GM19397 (cell line): ENCODE measurements at regions not wholly inside any gene's neighbourhood (a gene's known extent, or its start where the extent isn't known, plus 50 kb on each side); places are given as distances from the start of the nearest gene placed in this dataset.
"Not testable (repeated sequence)": the region's sequence is repeated elsewhere in the genome, so short reads cannot be mapped to it uniquely, and the experiment has no call there.

Experiments used
- ATAC-seq: cut with Tn5 transposase; IDR thresholded peaks from one replicate; pipeline ENCODE4 v1.9.1; 2021; ENCODE audit warnings: mild to moderate bottlenecking, moderate library complexity; ENCODE audit not compliant: unreplicated experiment

- ATAC-seq = no peak
Measured at GRCh38 chr11:13166036-13166435, 111.6 kb upstream of the BMAL1 start.

- no peak for ATAC-seq
Measured at GRCh38 chr11:13168271-13168670, 109.3 kb upstream of the BMAL1 start.

GRCh38 chr11:13169709-13170108 lies 107.9 kb upstream of the BMAL1 start:
- ATAC-seq = no peak

GRCh38 chr11:13174090-13174489 lies 103.5 kb upstream of the BMAL1 start:
- no peak for ATAC-seq

GRCh38 chr11:13183094-13183825 lies 94.3 kb upstream of the BMAL1 start:
- ATAC-seq = no peak

DNA sequence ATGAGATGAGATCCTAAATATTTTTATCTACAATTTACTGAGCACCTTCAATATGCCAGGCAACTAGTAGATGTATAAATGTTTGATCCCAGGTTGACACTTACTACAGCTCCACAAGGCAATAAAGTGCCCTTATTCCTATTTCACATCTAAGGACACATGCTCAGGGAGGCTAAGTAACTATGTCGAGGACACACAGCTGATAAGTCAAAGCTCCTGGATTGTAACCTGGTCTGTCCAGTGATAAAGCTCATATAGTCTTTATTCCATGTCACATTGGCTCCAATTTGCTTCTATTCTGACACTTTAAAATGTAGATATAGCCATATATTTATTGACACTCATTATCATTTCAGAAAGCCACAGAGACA lies 93.8 kb upstream of the BMAL1 start:
- no peak for ATAC-seq

DNA sequence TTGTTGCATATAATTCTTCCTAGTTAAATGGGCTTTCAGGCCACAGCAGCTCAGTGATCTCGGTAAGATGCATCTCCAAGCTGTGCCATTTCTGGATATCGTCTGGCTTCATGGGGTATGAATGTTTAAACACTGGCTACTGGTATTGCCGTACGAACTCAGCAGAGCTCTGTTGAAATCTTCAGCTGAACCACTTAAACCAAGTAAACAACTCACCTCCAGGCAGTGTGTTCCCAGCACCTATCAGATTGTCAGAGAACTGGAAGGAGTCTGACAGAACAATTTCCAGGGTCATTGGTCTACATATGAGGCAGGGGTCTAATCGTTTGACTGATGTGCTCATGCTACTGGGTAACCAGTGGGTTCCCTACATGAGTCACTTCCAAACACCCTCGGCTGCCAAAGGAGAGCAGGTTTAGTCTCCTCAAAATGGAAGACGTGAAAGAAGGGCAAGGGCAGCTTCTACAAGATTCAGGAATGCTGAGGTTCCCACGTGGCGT lies 93.2 kb upstream of the BMAL1 start:
- no peak for ATAC-seq

GRCh38 chr11:13188179-13188578 lies 89.4 kb upstream of the BMAL1 start:
- ATAC-seq = no peak

GRCh38 chr11:13189561-13190426 lies 87.8 kb upstream of the BMAL1 start:
- ATAC-seq = no peak

DNA sequence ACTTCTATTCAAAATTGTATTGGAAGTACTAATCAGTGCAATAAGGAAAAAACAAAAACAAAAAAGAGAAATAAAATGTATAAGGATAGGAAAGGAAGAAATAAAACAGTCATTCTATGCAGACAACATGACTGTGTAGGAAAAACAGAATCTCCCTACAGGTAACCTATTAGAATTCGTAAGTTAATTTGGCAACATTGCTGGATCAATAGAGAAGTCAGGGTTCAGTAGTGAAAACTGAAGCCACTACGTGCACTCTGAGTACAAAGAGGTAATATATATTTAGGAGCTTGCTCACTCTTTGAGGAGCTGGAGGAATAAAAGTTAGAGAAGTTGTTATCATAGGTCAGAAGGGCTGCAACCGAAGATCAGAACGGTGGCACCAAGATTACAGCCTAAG lies 84.0 kb upstream of the BMAL1 start:
- ATAC-seq = no peak

DNA sequence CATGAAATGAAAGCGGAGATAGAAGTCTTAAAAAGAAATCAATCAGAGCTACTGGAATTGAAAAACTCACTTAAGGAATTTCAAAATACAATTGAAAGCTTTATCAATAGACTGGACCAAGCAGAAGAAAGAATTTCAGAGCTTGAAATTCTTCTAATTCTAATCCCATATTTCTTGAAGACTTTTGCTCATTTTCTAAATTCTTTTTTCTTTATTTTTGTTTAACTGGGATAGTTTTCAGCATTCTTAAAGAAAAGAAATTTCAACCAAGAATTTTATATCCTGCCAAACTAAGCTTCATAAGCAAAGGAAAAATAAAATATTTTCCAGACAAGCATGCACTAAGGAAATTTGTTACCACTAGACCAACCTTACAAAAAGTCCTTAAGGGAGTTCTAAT lies 80.2 kb upstream of the BMAL1 start:
- ATAC-seq = not testable (repeated sequence)

- peak; percentile 70 for ATAC-seq
Measured at GRCh38 chr11:13205486-13205885, 72.1 kb upstream of the BMAL1 start.

GRCh38 chr11:13206086-13206640 lies 71.4 kb upstream of the BMAL1 start:
- no peak for ATAC-seq

DNA sequence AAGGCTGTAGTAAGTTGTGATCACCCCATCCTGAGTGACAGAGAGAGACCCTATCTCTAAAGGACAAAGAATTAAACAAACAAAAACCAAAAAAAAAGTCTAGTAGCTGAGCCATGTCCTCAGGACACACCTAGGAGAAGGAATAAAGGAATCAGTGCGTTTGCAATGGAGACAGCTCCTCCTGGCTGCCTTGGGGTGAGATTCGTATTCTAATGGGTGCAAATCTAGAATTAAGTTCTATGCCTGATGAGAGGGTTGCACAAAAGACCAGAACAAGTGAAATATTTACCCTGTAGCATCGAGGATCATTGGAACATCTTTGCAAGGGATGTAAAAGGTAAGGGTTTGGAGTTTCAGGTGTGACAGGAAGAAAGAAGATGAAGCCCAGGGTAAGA lies 70.3 kb upstream of the BMAL1 start:
- no peak for ATAC-seq

- ATAC-seq = no peak
Measured at GRCh38 chr11:13207665-13208594, 69.7 kb upstream of the BMAL1 start.

DNA sequence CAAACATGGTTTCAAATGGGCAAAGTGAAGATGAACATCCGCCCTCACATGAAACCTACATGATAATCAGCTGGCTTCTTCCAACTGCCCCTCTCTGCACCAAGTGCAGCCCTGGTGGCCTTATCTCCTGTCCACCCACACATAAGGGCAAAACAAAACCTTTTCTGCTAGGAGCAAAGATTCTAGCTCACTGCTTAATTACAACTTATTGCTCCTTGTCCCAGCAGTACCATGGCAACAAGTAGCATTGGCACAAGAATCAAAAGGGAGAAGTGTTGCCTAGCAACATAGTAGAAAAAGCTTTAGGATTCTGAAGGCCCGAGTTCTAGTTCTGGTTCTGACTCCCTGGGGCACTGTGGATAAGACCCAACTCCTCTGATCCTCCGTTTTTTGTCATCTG lies 68.7 kb upstream of the BMAL1 start:
- no peak for ATAC-seq

GRCh38 chr11:13209379-13209778 lies 68.2 kb upstream of the BMAL1 start:
- no peak for ATAC-seq

DNA sequence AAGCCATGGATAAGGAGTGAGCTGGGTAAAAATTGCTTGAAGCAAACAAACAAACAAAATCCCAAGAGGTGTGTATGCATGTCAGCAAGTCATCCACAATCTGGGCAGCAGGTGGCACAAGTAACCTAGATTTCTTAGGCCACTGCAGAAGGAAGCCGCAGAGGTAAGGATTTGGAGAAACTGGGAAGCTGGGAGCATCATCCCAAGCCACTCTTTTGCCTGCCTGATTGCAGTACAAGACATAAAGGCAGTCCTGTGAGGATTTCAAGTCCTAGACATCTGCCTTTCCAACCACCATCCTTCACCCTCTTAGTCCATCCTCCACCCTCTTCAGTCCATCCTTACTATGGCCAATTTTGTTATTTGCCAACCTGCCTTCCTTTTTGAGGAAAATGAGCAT lies 67.2 kb upstream of the BMAL1 start:
- ATAC-seq = no peak

DNA sequence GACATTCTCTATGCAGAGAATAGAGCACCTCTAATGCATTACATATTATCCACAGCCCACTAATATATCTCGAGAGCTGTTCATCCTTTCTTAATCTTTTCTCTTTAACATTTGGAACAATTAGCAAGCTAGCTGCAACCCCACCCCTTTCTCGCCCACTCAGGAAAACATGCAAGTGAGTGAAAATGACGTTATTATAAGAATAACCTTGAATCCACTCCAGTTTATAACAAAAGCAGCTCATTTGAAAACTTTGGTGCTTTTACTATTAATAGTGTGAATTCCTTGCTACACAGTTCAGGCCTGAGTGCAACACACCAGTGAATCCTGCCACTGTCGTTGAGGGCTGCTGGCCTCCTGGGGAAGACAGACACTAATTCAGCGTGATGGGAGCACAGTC lies 63.3 kb upstream of the BMAL1 start:
- ATAC-seq = no peak

- no peak for ATAC-seq
Measured at GRCh38 chr11:13215149-13215548, 62.4 kb upstream of the BMAL1 start.
